HepG2 (cell line): ENCODE measurements at regions not wholly inside any gene's neighbourhood (a gene's known extent, or its start where the extent isn't known, plus 50 kb on each side); places are given as distances from the start of the nearest gene placed in this dataset.

Source experiments
- ATAC-seq: fragments of 200-7000 bp; cut with Tn5 transposase; 3 replicates; pipeline ENCODE4 v1.9.1; 2020; ENCODE audit warnings: mild to moderate bottlenecking, moderate library complexity
- BruUV-seq: library from RNA; stranded (reverse); fragments of 400-500 nt; replicated peaks from 2 replicates; lab custom pipeline; 2021; lab: Mats Ljungman, UMichigan
- CTCF ChIA-PET: fragments of 300-600 bp; formaldehyde crosslinking; extraction: SDS; loops from one replicate; lab custom pipeline; 2021; ENCODE audit warnings: low total read pairs, inconsistent platforms, low intra/inter-chr PET ratio; lab: Yijun Ruan, JAX
- POLR2A ChIA-PET: fragments of 350-600 bp; sonication (Branson Sonifier 250); formaldehyde crosslinking; loops from one replicate; lab custom pipeline; 2020; ENCODE audit warnings: antibody characterized with exemption, inconsistent platforms; lab: Yijun Ruan, JAX
- DNase-seq: peaks from one replicate; pipeline ENCODE4 v3.0.0-alpha.2; 2015; ENCODE audit warnings: low spot score
- FAIRE-seq: peaks from 3 replicates; lab custom pipeline; 2011; peaks lifted over from hg19 to GRCh38; lab: Jason Lieb, UNC
- H2AFZ ChIP-seq: one replicate; pipeline ENCODE4 v1.6.1; 2011; ENCODE audit warnings: low read length, inconsistent platforms
- H3K27ac ChIP-seq: fragments of 300-600 bp; 3 replicates; pipeline ENCODE4 v1.8.0; 2011; ENCODE audit warnings: mixed run types, mild to moderate bottlenecking, mixed read lengths, low read length, inconsistent platforms; ENCODE audit not compliant: insufficient read depth; ENCODE audit errors: extremely low read length
- H3K27me3 ChIP-seq, 2 experiments: fragments of 200-600 bp in 1 of 2; 2 replicates in 1 of 2; 3 replicates in 1 of 2; pipeline versions ENCODE4 v1.6.0 to v1.8.0; 2011; ENCODE audit warnings: low read length in 2 of 2, mild to moderate bottlenecking in 2 of 2, moderate library complexity in 2 of 2, inconsistent platforms in 1 of 2; ENCODE audit not compliant: insufficient read depth in 2 of 2, control insufficient read depth in 1 of 2
- H3K36me3 ChIP-seq, 2 experiments: fragments of 200-600 bp in 1 of 2; replicated peaks in 1 of 2; 2 replicates in 1 of 2; 3 replicates in 1 of 2; pipeline versions ENCODE4 v1.5.1 to v1.8.0; 2011; ENCODE audit warnings: low read length in 2 of 2, inconsistent platforms in 1 of 2; ENCODE audit not compliant: insufficient read depth in 2 of 2, control insufficient read depth in 1 of 2
- H3K4me1 ChIP-seq: 2 replicates; pipeline ENCODE4 v1.5.1; 2012; ENCODE audit warnings: low read length, inconsistent platforms; ENCODE audit not compliant: insufficient read depth
- H3K4me2 ChIP-seq: 2 replicates; pipeline ENCODE4 v1.6.0; 2011; ENCODE audit warnings: low read depth, low read length, inconsistent platforms
- H3K4me3 ChIP-seq, 3 experiments: fragments of 200-600 bp in 1 of 3; sonication (generic), shearing (Covaris generic) in 1 of 3; replicated peaks in 1 of 3; 2 replicates each; pipeline ENCODE4 v1.5.1; 2011 to 2016; ENCODE audit warnings: low read length in 3 of 3, inconsistent platforms in 2 of 3, low read depth in 2 of 3, mild to moderate bottlenecking in 2 of 3, control low read depth in 1 of 3, mixed read lengths in 1 of 3; ENCODE audit not compliant: insufficient read depth in 1 of 3
- H3K79me2 ChIP-seq: one replicate; pipeline ENCODE4 v1.6.1; 2011; ENCODE audit warnings: low read length, inconsistent platforms; ENCODE audit not compliant: insufficient read depth
- H3K9ac ChIP-seq: 2 replicates; pipeline ENCODE4 v1.6.0; 2011; ENCODE audit warnings: mild to moderate bottlenecking, low read depth, low read length, inconsistent platforms; ENCODE audit not compliant: insufficient read depth
- H3K9me3 ChIP-seq: 2 replicates; pipeline ENCODE4 v1.5.1; 2012; ENCODE audit warnings: mild to moderate bottlenecking, low read length
- H4K20me1 ChIP-seq: 2 replicates; pipeline ENCODE4 v1.6.0; 2011; ENCODE audit warnings: inconsistent platforms, mild to moderate bottlenecking, low read length, moderate library complexity; ENCODE audit not compliant: insufficient read depth
- HCFC1 ChIP-seq: fragments of 150-350 bp; IDR thresholded peaks from 2 replicates; pipeline ENCODE4 v1.6.1; 2014; ENCODE audit warnings: low read depth, low read length
- JUNB ChIP-seq: sonication (generic); formaldehyde crosslinking; IDR thresholded peaks from 2 replicates; pipeline ENCODE4 v1.8.0; 2022; ENCODE audit warnings: missing genetic modification reagents, mild to moderate bottlenecking, borderline replicate concordance
- KDM5B ChIP-seq: sonication (generic); formaldehyde crosslinking; IDR thresholded peaks from 2 replicates; pipeline ENCODE4 v1.4.0; 2020; ENCODE audit warnings: missing genetic modification reagents, mild to moderate bottlenecking, borderline replicate concordance
- RBM22 ChIP-seq: fragments of 200-400 bp; formaldehyde crosslinking; optimal IDR thresholded peaks from 2 replicates; pipeline ENCODE3; 2017; ENCODE audit warnings: mild to moderate bottlenecking, low read length, moderate library complexity
- SALL2 ChIP-seq: sonication (generic); formaldehyde crosslinking; IDR thresholded peaks from 2 replicates; pipeline ENCODE4 v1.8.1; 2023; ENCODE audit warnings: mild to moderate bottlenecking, missing genetic modification reagents, inconsistent platforms
- SRSF1 ChIP-seq: fragments of 200-400 bp; formaldehyde crosslinking; optimal IDR thresholded peaks from 2 replicates; pipeline ENCODE3; 2017; ENCODE audit warnings: mild to moderate bottlenecking, low read depth, low read length, moderate library complexity
- TEAD2 ChIP-seq: sonication (generic); formaldehyde crosslinking; IDR thresholded peaks from 2 replicates; pipeline ENCODE4 v1.9.0; 2021; ENCODE audit warnings: missing genetic modification reagents
- TSC22D2 ChIP-seq: sonication (generic); formaldehyde crosslinking; IDR thresholded peaks from 2 replicates; pipeline ENCODE4 v1.5.1; 2020; ENCODE audit warnings: missing genetic modification reagents, mild to moderate bottlenecking, borderline replicate concordance
- ZFX ChIP-seq: sonication (generic); formaldehyde crosslinking; IDR thresholded peaks from 2 replicates; pipeline ENCODE4 v1.4.0; 2020; ENCODE audit warnings: mild to moderate bottlenecking, low read depth, missing genetic modification reagents, moderate library complexity
- ZNF17 ChIP-seq: sonication (generic); formaldehyde crosslinking; IDR thresholded peaks from 2 replicates; pipeline ENCODE4 v1.5.0; 2020; ENCODE audit warnings: mild to moderate bottlenecking, missing genetic modification reagents
- ZNF256 ChIP-seq: sonication (generic); formaldehyde crosslinking; conservative IDR thresholded peaks from 2 replicates; pipeline ENCODE4 v1.4.0; 2020; ENCODE audit warnings: missing genetic modification reagents
- ZNF451 ChIP-seq: sonication (generic); formaldehyde crosslinking; IDR thresholded peaks from 2 replicates; pipeline ENCODE4 v1.5.0; 2020; ENCODE audit warnings: mild to moderate bottlenecking, missing genetic modification reagents
- ZNF572 ChIP-seq: sonication (generic); formaldehyde crosslinking; IDR thresholded peaks from 2 replicates; pipeline ENCODE4 v1.5.1; 2020; ENCODE audit warnings: mild to moderate bottlenecking, missing genetic modification reagents
- ZSCAN20 ChIP-seq: sonication (generic); formaldehyde crosslinking; IDR thresholded peaks from 2 replicates; pipeline ENCODE4 v1.4.0; 2020; ENCODE audit warnings: missing genetic modification reagents, mild to moderate bottlenecking, borderline replicate concordance
- WGBS: methylation state at CpG from one replicate; pipeline ENCODE4 v1.1.6; 2017; ENCODE audit warnings: low lambda C conversion rate; 5-methylcytosine and 5-hydroxymethylcytosine counted together
- in situ Hi-C: cut with HindIII; loops from 2 replicates; pipeline ENCODE4 v1.10.0; 2017; ENCODE audit warnings: low pct_unique_long_range_greater_than_20kb; ENCODE audit not compliant: extremely low pct_ligation_motif_present
- intact Hi-C: fragments of 100-400 bp; cut with micrococcal nuclease; formaldehyde crosslinking; loops from one replicate; pipeline ENCODE4 v1.10.0; 2022; ENCODE audit not compliant: unreplicated experiment
- TF ChIP-seq, protein P1 (sequence below): IDR thresholded peaks from 2 replicates; pipeline ENCODE4 v1.6.1; 2016; ENCODE audit warnings: mild to moderate bottlenecking, missing biosample characterization, missing genetic modification reagents
- TF ChIP-seq, protein P2 (sequence below): sonication (generic); formaldehyde crosslinking; IDR thresholded peaks from 2 replicates; pipeline ENCODE4 v1.8.0; 2022; ENCODE audit warnings: mild to moderate bottlenecking, missing genetic modification reagents; ENCODE audit not compliant: insufficient replicate concordance
- TF ChIP-seq, protein P3 (sequence below): sonication (generic); formaldehyde crosslinking; IDR thresholded peaks from 2 replicates; pipeline ENCODE4 v1.5.0; 2020; ENCODE audit warnings: missing genetic modification reagents
- TF ChIP-seq, protein P4 (sequence below): sonication (generic); formaldehyde crosslinking; IDR thresholded peaks from 2 replicates; pipeline ENCODE4 v1.5.1; 2020; ENCODE audit warnings: mild to moderate bottlenecking, missing genetic modification reagents, moderate library complexity

DNA sequence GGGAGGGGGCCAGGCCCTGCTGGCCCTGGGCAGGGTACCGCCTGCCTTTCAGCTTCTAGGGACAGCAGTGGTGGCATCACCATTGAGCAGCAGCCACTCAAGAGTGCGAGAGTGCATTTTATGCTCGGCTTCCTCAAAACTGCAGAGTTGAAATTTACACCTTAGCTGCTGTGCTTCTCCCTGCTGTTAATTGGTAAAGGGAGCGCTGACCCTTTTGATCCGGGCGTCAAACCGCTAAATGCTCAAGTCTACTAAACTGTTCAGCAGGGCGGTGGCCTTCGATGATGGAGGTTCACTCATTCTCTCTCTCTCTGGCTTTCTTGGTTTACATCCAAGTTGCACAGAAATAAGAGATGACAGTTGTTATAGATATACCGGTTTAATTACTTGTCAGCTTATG lies 368.6 kb upstream of the IRX2 start:
- no peak for DNase-seq
- Histone ChIP-seq H4K20me1 (no peaks in the 10 kb centered on the region), H3K4me1 (no peaks in the 10 kb centered on the region), H3K9me3 (no peaks in the 10 kb centered on the region)
- BruUV-seq, result no TSS peak
- FAIRE-seq, result no peak
- TF ChIP-seq HCFC1 (no peak), ZNF256 (CRISPR knock-in tag) (no peak), SRSF1 (no peak), JUNB (CRISPR knock-in tag) (no peak), RBM22 (no peak), SALL2 (CRISPR knock-in tag) (no peak), TSC22D2 (CRISPR knock-in tag) (no peak), KDM5B (CRISPR knock-in tag) (no peak), ZNF17 (no peak), TEAD2 (CRISPR knock-in tag) (no peak), ZNF572 (CRISPR knock-in tag) (no peak), ZNF451 (no peak), ZFX (CRISPR knock-in tag) (no peak), ZSCAN20 (no peak)
- TF ChIP-seq, protein P1, sequence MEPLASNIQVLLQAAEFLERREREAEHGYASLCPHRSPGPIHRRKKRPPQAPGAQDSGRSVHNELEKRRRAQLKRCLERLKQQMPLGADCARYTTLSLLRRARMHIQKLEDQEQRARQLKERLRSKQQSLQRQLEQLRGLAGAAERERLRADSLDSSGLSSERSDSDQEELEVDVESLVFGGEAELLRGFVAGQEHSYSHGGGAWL (CRISPR knock-in tag), result no peak
- TF ChIP-seq, protein P2, sequence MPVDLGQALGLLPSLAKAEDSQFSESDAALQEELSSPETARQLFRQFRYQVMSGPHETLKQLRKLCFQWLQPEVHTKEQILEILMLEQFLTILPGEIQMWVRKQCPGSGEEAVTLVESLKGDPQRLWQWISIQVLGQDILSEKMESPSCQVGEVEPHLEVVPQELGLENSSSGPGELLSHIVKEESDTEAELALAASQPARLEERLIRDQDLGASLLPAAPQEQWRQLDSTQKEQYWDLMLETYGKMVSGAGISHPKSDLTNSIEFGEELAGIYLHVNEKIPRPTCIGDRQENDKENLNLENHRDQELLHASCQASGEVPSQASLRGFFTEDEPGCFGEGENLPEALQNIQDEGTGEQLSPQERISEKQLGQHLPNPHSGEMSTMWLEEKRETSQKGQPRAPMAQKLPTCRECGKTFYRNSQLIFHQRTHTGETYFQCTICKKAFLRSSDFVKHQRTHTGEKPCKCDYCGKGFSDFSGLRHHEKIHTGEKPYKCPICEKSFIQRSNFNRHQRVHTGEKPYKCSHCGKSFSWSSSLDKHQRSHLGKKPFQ (CRISPR knock-in tag), result no peak
- TF ChIP-seq, protein P3, sequence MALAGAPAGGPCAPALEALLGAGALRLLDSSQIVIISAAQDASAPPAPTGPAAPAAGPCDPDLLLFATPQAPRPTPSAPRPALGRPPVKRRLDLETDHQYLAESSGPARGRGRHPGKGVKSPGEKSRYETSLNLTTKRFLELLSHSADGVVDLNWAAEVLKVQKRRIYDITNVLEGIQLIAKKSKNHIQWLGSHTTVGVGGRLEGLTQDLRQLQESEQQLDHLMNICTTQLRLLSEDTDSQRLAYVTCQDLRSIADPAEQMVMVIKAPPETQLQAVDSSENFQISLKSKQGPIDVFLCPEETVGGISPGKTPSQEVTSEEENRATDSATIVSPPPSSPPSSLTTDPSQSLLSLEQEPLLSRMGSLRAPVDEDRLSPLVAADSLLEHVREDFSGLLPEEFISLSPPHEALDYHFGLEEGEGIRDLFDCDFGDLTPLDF (CRISPR knock-in tag), result no peak
- TF ChIP-seq, protein P4, sequence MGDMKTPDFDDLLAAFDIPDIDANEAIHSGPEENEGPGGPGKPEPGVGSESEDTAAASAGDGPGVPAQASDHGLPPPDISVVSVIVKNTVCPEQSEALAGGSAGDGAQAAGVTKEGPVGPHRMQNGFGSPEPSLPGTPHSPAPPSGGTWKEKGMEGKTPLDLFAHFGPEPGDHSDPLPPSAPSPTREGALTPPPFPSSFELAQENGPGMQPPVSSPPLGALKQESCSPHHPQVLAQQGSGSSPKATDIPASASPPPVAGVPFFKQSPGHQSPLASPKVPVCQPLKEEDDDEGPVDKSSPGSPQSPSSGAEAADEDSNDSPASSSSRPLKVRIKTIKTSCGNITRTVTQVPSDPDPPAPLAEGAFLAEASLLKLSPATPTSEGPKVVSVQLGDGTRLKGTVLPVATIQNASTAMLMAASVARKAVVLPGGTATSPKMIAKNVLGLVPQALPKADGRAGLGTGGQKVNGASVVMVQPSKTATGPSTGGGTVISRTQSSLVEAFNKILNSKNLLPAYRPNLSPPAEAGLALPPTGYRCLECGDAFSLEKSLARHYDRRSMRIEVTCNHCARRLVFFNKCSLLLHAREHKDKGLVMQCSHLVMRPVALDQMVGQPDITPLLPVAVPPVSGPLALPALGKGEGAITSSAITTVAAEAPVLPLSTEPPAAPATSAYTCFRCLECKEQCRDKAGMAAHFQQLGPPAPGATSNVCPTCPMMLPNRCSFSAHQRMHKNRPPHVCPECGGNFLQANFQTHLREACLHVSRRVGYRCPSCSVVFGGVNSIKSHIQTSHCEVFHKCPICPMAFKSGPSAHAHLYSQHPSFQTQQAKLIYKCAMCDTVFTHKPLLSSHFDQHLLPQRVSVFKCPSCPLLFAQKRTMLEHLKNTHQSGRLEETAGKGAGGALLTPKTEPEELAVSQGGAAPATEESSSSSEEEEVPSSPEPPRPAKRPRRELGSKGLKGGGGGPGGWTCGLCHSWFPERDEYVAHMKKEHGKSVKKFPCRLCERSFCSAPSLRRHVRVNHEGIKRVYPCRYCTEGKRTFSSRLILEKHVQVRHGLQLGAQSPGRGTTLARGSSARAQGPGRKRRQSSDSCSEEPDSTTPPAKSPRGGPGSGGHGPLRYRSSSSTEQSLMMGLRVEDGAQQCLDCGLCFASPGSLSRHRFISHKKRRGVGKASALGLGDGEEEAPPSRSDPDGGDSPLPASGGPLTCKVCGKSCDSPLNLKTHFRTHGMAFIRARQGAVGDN, result no peak
- TF ChIP-seq, all 625 proteins: peak for 0
- WGBS, result 65% methylated on average over 9 of the region's 10 CpGs
- H2AFZ ChIP-seq, result no peak overlapping the region
- H3K4me2 ChIP-seq, result no peak overlapping the region
- no peaks in the 10 kb centered on the region for H3K79me2 ChIP-seq
- intact Hi-C loops, result no loop called here
- POLR2A ChIA-PET, result no interaction called here
- ATAC-seq, result no peak
- H3K27ac ChIP-seq, result no peak overlapping the region
- CTCF ChIA-PET, result no interaction called here
- H3K4me3 ChIP-seq, result no peak overlapping the region
- in situ Hi-C loops, result no loop called here
- H3K27me3 ChIP-seq, result peaks cover 2 to 7% of the 10 kb centered on the region in 2 experiments; a peak in 2 of 5 replicates
- no peak overlapping the region for H3K9ac ChIP-seq
- H3K36me3 ChIP-seq, result no peaks in the 10 kb centered on the region
